UCSD-AML1 (cell line): ENCODE measurements at regions not wholly inside any gene's neighbourhood (a gene's known extent, or its start where the extent isn't known, plus 50 kb on each side); places are given as distances from the start of the nearest gene placed in this dataset.

Experiments
- DNase-seq: peaks from one replicate; lab custom pipeline; 2025; ENCODE audit not compliant: unreplicated experiment; lab: John Stamatoyannopoulos, UW

GRCh38 chr4:157564771-157565170 lies 344.2 kb downstream of the GRIA2 start:
- no peak for DNase-seq

GRCh38 chr4:157564218-157564617 lies 343.7 kb downstream of the GRIA2 start:
- no peak for DNase-seq

GRCh38 chr4:157558016-157558415 lies 337.5 kb downstream of the GRIA2 start:
- no peak for DNase-seq

GRCh38 chr4:157550028-157550427 lies 329.5 kb downstream of the GRIA2 start:
- DNase-seq = no peak

GRCh38 chr4:157527954-157528353 lies 307.4 kb downstream of the GRIA2 start:
- DNase-seq = no peak

- no peak for DNase-seq
These were observed 301.4 kb downstream of the GRIA2 start for GRCh38 chr4:157521906-157522305.

- no peak for DNase-seq
These were observed 294.2 kb downstream of the GRIA2 start for GRCh38 chr4:157514711-157515110.

- DNase-seq = no peak
These were observed 288.8 kb downstream of the GRIA2 start for GRCh38 chr4:157509341-157509740.

- no peak for DNase-seq
These were observed 282.1 kb downstream of the GRIA2 start for GRCh38 chr4:157502656-157503055.

- DNase-seq = no peak
These were observed 239.3 kb downstream of the GRIA2 start for GRCh38 chr4:157459785-157460184.

GRCh38 chr4:157447195-157447594 lies 226.7 kb downstream of the GRIA2 start:
- no peak for DNase-seq

- DNase-seq = no peak
These were observed 223.5 kb downstream of the GRIA2 start for GRCh38 chr4:157444014-157444413.

GRCh38 chr4:157443537-157443936 lies 223.0 kb downstream of the GRIA2 start:
- DNase-seq = no peak

- DNase-seq = no peak
These were observed 205.4 kb downstream of the GRIA2 start for GRCh38 chr4:157425897-157426296.

- DNase-seq = no peak
These were observed 203.0 kb downstream of the GRIA2 start for GRCh38 chr4:157423526-157424020.

GRCh38 chr4:157421365-157421764 lies 200.8 kb downstream of the GRIA2 start:
- no peak for DNase-seq
